Stimulated activated naive CD8-positive, alpha-beta T cell treated with anti-CD3 and anti-CD28 coated beads, Interleukin-15, Interleukin-2, amounts not matched to agents 100 U/mL and 50 U/mL, for 24 hours (primary cell): ENCODE measurements at regions not wholly inside any gene's neighbourhood (a gene's known extent, or its start where the extent isn't known, plus 50 kb on each side); places are given as distances from the start of the nearest gene placed in this dataset.

Source experiments
- ATAC-seq: fragments of 150-1000 bp; cut with Tn5 transposase; one replicate; pipeline ENCODE4 v1.10.0; 2021
- DNase-seq: peaks from one replicate; pipeline ENCODE4 v3.0.0; 2021

DNA sequence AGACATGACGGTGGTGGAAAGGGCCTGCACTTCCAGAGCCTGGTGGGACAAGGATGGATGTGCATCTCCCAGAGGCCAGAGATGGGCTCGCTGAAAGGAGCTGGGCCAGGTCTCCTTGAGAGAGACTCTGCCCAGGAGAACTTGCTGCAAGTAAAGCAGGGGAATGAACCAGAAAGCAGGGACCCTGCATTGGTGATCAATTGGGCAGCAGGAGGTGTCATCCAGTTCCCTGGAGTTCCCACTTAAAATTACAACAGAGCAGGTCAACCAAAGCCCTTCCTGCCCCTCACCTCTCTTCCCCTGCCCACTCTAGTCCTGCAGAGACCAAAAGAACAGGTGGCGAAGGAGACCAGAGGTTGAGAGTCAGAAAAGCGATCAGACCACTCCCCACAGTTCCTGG, 69.7 kb upstream of the CAB39 start:
- DNase-seq (peak; percentile 5), ATAC-seq (no peak)

DNA sequence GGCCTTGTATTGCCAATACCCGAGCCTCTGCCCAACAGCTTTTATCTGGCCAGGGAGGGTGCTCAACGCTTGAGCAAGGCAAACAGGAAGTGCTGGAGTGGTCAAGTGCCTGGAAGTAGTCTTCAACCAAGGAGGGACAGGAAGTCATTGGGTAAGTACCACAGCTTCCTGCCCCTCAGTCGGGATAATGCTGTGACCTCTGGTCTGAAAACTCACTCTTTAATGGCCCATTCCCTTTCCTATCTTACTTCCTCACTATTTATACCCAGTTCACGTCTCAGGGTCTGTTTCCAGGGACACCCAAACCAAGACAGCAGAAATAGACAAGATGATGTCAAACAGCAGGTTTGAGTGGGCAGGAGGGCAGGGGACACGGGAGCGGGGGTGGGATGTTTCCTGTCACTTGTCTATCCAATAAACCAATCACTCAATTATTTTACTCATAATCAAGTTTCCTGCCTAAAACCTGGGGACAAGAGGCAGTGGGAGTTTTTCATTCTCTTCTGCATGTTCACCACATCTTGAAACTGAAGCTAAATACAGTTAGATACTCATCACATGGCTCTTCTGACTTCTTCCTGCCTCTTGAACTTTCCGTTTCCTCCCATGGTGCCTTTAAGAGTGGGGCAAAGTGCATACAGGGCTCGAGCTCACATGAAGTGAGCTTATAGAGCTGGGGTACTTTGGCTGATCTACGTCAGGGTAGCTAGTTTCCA, 68.9 kb upstream of the CAB39 start:
- ATAC-seq (peak; percentile 95), DNase-seq (peak; percentile 64)

DNA sequence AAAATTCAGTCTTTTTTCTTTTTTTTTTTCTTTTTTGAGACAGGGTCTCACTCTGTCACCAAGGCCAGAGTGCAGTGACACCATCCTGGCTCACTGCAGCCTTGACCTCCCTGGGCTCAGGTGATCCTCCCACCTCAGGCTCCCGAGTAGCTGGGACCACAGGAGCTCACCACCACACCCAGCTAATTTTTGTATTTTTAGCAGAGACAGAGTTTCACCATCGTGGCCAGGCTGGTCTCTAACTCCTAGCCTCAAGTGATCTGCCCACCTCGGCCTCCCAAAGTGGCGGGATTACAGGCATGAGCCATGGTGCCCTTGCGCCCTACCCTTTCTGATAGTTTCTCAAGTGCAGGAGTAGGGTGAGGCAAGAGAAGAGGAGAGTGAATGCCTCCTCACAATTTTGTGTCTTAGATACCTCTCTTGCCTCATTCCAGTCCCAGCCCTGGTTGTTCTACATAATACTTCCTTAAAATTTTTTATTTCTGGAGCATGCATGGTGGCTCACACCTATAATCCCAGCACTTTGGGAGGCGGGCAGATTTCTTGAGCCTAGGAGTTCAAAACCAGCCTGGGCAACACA, 68.2 kb upstream of the CAB39 start:
- ATAC-seq (peak; percentile 26), DNase-seq (peak; percentile 26)

DNA sequence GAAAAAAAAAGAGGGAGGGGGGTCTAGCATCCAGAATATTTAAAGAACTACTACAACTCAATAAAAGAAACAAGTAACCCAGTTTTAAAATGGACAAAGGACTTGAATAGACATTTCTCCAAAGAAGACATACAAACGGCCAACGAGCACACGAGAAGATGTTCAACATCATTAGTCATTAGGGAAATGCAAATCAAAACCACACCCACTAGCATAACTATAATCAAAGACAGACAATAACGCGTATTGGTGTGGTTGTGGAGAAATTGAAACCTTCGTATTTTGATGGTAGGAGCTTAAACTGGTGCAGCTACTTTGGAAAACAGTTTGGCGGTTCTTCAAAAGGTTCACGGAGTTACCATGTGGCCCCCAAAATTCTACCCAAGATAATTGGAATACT, 64.3 kb upstream of the CAB39 start:
- no peak for DNase-seq
- ATAC-seq, result no peak

DNA sequence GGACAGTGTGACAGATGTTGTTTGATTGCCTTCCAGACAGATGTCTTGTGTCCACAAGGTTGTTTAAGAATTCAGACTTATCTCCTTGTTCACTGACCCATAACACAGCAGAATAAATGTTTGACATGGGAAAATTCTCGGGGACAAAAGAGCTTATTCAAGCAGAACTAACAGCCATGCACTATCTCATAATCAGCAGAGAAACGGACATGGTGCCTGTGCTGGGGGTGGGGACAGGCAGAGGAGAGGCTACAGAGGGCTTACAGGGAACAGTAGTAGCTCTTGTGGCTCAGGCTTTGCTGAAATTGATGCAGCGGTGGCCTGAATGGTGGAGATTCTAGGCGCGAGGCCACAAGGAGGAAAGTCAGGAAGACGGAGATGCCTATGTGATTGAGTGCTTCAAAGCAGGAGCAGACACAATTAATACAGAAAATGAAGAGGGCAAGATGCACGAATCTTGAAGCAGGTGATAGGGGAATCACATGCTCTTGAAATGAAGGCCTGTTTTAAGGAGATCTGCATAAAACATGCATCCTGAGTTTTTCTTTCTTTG, 62.0 kb upstream of the CAB39 start:
- DNase-seq, result no peak

DNA sequence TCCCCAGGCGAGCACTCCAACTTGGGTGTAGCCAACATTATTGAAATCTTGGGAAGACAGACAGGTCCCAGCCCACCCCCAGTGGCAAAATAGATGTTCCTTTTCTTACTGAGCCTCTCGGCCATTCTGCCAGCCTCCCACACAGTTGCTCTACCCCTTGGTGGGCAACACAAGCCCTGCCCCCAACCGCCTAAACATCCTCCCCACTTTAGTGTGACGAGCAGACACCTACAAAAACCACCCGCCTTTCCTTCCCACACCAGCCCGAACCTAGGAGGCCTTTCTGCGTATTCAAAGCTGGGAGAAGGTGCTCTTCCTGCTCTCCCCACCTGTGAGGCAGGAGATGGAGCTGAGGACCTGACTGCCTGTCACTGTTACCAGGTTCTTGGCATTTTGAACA, 58.6 kb upstream of the CAB39 start:
- ATAC-seq (no peak), DNase-seq (peak; percentile 26)

More for the DNA sequence above, 62.0 kb upstream of the CAB39 start:
- ATAC-seq, result no peak

DNA sequence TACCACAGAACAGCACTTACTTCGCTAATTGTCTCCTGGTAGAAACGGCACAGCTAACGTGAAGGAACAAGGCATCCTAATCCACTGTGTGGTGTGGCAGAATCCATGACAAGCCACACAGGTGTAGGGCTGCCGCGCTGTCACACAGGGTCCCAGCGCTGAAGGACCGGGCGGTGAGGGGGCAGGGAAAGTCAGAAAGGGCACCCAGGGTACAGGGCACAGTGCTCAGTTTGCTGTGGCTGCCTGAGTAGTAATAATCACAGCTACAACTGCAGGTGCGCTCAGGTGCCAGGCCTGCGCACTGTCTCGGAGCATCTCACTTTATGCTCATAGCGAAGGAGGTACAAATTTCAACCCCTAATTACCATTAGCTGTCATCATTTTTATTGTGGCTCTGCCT, 55.2 kb upstream of the CAB39 start:
- no peak for DNase-seq
- no peak for ATAC-seq

DNA sequence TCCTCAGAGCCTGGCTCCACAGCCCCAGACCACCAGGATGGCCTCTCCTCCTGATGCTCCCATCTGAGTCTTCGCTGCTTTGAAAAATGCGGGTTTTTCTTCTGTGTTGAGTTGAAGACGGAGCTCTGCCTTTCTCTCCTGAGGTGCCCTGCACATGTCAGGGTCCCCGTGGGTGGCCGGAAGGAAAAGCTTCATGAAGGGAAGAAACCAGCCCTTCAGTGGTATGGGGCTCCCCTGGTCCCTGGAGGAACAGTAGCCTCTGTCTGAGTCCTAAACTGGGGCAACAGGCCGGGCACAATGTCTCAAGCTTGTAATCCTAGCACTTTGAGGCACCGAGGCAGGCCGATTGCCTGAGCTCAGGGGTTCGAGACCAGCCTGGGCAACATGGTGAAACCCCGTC, 54.7 kb upstream of the CAB39 start:
- DNase-seq, result no peak
- ATAC-seq, result no peak

DNA sequence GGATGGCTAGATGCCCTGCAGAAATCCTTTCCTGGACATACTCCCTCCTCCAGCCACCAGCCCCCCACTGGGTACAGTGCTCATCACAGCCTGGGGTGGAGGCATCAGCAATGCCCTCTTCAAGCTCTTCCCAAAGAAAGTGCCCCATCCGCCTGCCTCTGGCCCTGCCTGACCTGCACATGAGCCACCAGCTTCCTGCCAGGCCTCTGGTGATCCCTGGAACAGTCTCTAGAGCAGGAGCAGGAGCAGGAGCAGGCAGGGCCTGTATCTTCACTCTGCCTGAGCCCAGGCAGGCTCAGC, 54.1 kb upstream of the CAB39 start:
- ATAC-seq (no peak), DNase-seq (no peak)

DNA sequence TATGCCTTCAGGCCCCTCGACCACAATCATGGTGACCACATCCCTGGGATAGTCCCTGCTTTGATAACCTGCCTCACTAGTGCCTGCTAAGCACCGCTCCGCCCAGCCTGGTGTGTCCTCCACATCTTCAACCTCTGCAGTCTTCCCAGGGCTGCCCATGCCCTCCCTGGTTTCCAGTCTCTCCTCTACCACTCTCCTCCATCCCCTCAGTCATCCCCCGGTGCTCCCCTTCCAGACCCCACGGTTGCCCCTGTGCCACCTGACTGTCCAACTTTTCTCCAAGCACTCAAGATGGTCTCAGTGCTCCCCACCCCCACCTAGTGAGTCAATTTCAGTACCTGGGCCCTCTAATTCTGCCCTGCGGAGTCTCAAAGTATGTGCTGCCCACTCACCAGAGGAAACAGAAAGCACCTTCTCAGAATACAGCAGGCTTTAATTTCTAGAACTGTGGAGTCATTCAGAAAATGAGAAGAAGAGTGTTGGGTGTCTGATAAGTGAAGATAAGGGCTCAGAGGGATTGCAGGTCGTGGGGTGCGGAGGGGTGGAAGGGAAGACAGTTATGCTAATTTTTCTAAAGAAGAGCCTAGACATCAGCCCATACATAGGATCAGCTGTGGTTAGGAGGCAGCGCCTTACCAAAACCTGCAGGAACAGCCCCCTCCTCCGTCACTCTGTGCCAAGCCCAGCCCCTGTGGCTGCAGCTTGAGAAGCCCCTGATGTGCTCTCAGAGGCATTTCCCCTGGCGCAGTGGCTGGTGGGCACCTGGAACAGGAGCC, 53.6 kb upstream of the CAB39 start:
- DNase-seq (peak; percentile 76), ATAC-seq (peak; percentile 82)

DNA sequence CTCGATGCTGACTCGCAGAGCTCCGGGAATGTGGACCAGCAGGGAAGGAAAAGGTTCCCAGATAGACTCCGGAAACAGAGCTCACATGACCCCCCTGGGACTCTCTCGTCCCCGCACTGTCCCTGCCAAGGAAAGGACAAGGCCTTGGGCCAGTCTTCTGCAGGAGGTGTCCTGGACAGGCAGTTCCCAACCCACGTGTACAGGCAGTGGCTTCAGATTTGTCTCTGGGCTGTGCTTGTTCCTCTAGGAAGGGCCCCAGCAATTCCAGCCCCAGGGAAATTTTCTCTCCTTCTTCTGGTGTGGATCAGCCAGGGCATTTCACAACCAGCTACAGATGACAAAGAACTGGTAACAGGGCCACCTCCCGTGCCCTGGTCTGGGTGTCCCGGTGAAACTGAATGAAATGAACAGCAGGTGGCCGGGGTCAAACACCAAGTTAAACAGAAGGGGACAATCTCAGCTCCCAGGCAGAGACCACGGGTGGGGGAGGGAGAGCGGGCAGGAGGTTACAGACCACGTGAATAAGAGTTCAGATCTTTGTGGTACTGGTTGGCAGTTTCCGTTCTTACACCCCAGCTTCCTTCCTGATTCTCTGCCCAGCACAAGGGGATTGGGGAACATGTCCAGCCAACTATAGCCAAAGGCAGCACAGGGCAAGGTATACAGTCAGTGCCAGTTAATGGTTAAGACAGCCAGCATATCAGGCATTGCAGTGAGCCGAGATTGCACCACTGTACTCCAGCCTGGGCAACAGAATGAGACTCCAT, 52.2 kb upstream of the CAB39 start:
- ATAC-seq, result no peak
- peak; percentile 75 for DNase-seq

DNA sequence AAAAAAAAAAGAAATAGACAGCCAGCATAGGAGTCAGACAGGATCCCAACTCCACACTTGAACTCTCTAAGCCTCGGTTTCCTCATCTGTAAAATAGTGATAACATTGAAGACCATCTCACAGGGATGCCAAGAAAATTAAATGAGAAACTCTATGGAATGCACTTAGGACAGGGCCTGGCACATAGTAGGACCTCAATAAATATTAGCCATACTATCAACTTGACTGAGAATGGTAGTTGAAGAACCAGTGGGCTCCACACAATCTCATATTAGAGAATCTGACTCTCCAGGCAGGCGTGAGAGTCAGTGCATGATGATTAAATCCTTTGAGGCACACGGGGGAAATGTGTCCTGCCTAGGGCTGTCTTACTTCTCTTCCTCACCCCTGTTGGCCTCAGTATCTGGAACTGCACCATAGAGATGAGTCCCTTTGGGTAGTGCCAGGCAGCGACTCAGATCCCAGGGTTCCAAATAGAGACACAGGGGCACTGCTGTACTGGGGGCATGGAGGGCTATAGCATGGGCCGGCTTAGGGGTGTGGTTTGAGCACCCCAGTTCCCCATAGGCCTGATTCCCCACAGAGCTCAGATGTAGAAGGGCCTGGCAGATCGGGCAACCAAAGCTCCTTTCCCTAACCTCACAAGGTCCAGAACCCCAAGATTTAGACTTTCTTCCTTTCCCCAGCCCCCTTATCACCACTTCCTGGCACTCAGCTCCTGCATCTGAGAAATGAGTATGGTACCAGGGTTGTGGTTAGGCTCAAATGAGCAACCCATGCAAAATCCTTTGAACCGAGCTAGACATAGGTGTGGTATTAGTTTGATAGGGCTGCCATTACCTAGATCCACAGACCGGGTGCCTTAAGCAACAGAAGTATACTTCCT, 51.3 kb upstream of the CAB39 start:
- DNase-seq, result peak; percentile 51
- ATAC-seq, result peak; percentile 55
